Mesenchymal stem cell (in vitro differentiated cells and primary cell): ENCODE measurements at regions not wholly inside any gene's neighbourhood (a gene's known extent, or its start where the extent isn't known, plus 50 kb on each side); places are given as distances from the start of the nearest gene placed in this dataset.

Experiments used
- DNase-seq: peaks from one replicate; pipeline ENCODE4 v3.0.0-alpha.2; 2013
- H2AFZ ChIP-seq: one replicate; pipeline ENCODE4 v1.6.1; 2013; ENCODE audit warnings: low read depth, mild to moderate bottlenecking, control low read depth, inconsistent platforms, low read length, moderate library complexity
- H2AK5ac ChIP-seq: 2 replicates; pipeline ENCODE4 v1.6.1; 2013; ENCODE audit warnings: low read length, moderate library complexity, mild to moderate bottlenecking, inconsistent platforms; ENCODE audit not compliant: severe bottlenecking
- H2BK120ac ChIP-seq: one replicate; pipeline ENCODE4 v1.6.1; 2013; ENCODE audit warnings: low read depth, mild to moderate bottlenecking, inconsistent platforms, low read length, moderate library complexity
- H2BK12ac ChIP-seq, 2 experiments: one replicate each; pipeline ENCODE4 v1.6.1; 2013; ENCODE audit warnings: inconsistent platforms in 2 of 2, low read length in 2 of 2, mild to moderate bottlenecking in 2 of 2, moderate library complexity in 2 of 2, control low read depth in 1 of 2
- H2BK15ac ChIP-seq: one replicate; pipeline ENCODE4 v1.6.1; 2013; ENCODE audit warnings: mild to moderate bottlenecking, low read depth, inconsistent platforms; ENCODE audit not compliant: poor library complexity, severe bottlenecking
- H2BK5ac ChIP-seq: 2 replicates; pipeline ENCODE4 v1.6.1; 2013; ENCODE audit warnings: low read depth, mild to moderate bottlenecking, low read length, control low read depth, inconsistent platforms; ENCODE audit not compliant: poor library complexity, severe bottlenecking
- H3K14ac ChIP-seq, 2 experiments: one replicate each; pipeline ENCODE4 v1.6.1; 2013; ENCODE audit warnings: inconsistent platforms in 2 of 2, low read length in 2 of 2, control low read depth in 1 of 2, mild to moderate bottlenecking in 1 of 2, moderate library complexity in 1 of 2
- H3K18ac ChIP-seq, 2 experiments: one replicate each; pipeline ENCODE4 v1.6.1; 2013; ENCODE audit warnings: inconsistent platforms in 2 of 2, low read length in 2 of 2, control low read depth in 1 of 2, low read depth in 1 of 2, mild to moderate bottlenecking in 1 of 2
- H3K23ac ChIP-seq, 2 experiments: one replicate each; pipeline ENCODE4 v1.6.1; 2013; ENCODE audit warnings: inconsistent platforms in 2 of 2, low read length in 2 of 2, mild to moderate bottlenecking in 2 of 2, moderate library complexity in 2 of 2, control low read depth in 1 of 2
- H3K27ac ChIP-seq: 2 replicates; pipeline ENCODE4 v1.5.1; 2013; ENCODE audit warnings: mild to moderate bottlenecking, moderate library complexity, low read length, control low read depth, inconsistent platforms; ENCODE audit not compliant: poor library complexity, severe bottlenecking
- H3K27me3 ChIP-seq, 2 experiments: 2 replicates each; pipeline versions ENCODE4 v1.6.1 to v1.7.0; 2013; ENCODE audit warnings: low read length in 2 of 2, mild to moderate bottlenecking in 2 of 2, moderate library complexity in 2 of 2, control low read depth in 1 of 2, inconsistent platforms in 1 of 2; ENCODE audit not compliant: control insufficient read depth in 1 of 2, insufficient read depth in 1 of 2
- H3K36me3 ChIP-seq, 2 experiments: 2 replicates each; pipeline versions ENCODE4 v1.6.1 to v1.7.0; 2013; ENCODE audit warnings: low read length in 2 of 2, control low read depth in 1 of 2, inconsistent platforms in 1 of 2, low read depth in 1 of 2, mild to moderate bottlenecking in 1 of 2; ENCODE audit not compliant: insufficient read depth in 2 of 2, control insufficient read depth in 1 of 2
- H3K4ac ChIP-seq, 2 experiments: one replicate each; pipeline ENCODE4 v1.6.1; 2013; ENCODE audit warnings: inconsistent platforms in 2 of 2, low read length in 2 of 2, mild to moderate bottlenecking in 2 of 2, moderate library complexity in 2 of 2, control low read depth in 1 of 2, low read depth in 1 of 2
- H3K4me1 ChIP-seq: 2 replicates; pipeline ENCODE4 v1.6.1; 2013; ENCODE audit warnings: low read depth, low read length, control low read depth; ENCODE audit not compliant: control insufficient read depth, insufficient read depth
- H3K4me2 ChIP-seq: 2 replicates; pipeline ENCODE4 v1.6.1; 2013; ENCODE audit warnings: low read length, mild to moderate bottlenecking, inconsistent platforms; ENCODE audit not compliant: poor library complexity, severe bottlenecking
- H3K4me3 ChIP-seq, 2 experiments: 2 replicates each; pipeline versions ENCODE4 v1.5.1 to v1.7.0; 2013; ENCODE audit warnings: low read length in 2 of 2, mild to moderate bottlenecking in 2 of 2, control low read depth in 1 of 2, low read depth in 1 of 2; ENCODE audit not compliant: insufficient read depth in 1 of 2
- H3K79me1 ChIP-seq: replicated peaks from 2 replicates; pipeline ENCODE4 v1.6.1; 2013; ENCODE audit warnings: mild to moderate bottlenecking, control low read depth, low read length, inconsistent platforms; ENCODE audit not compliant: poor library complexity, severe bottlenecking
- H3K9ac ChIP-seq: 2 replicates; pipeline ENCODE4 v1.7.0; 2013; ENCODE audit warnings: mild to moderate bottlenecking, low read length, moderate library complexity
- H3K9me3 ChIP-seq: 2 replicates; pipeline ENCODE4 v1.7.0; 2013; ENCODE audit warnings: mild to moderate bottlenecking, low read length; ENCODE audit not compliant: control insufficient read depth
- H4K8ac ChIP-seq: one replicate; pipeline ENCODE4 v1.6.1; 2013; ENCODE audit warnings: inconsistent platforms, mild to moderate bottlenecking, low read length, moderate library complexity
- H4K91ac ChIP-seq: one replicate; pipeline ENCODE4 v1.6.1; 2013; ENCODE audit warnings: mild to moderate bottlenecking, low read length, inconsistent platforms
- WGBS: methylation state at CpG from one replicate; pipeline ENCODE4 v1.1.7; 2013; ENCODE audit warnings: mixed read lengths; 5-methylcytosine and 5-hydroxymethylcytosine counted together

GRCh38 chrX:26511589-26512363 is 295.8 kb downstream of the MAGEB5 start:
- no peak for DNase-seq
- 92% methylated on average over 2 of the region's 5 CpGs for WGBS
- H3K36me3 ChIP-seq, result no peaks in the 10 kb centered on the region
- H3K4me2 ChIP-seq, result no peak overlapping the region
- H3K4ac ChIP-seq, result no peak overlapping the region
- H3K23ac ChIP-seq, result no peak overlapping the region
- H2BK120ac ChIP-seq, result no peak overlapping the region
- no peak overlapping the region for H4K91ac ChIP-seq
- H2BK5ac ChIP-seq, result no peak overlapping the region
- no peaks in the 10 kb centered on the region for H3K27me3 ChIP-seq
- no peak overlapping the region for H2BK12ac ChIP-seq
- H3K27ac ChIP-seq, result no peak overlapping the region
- no peak overlapping the region for H2BK15ac ChIP-seq
- no peaks in the 10 kb centered on the region for H3K4me1 ChIP-seq
- no peak overlapping the region for H3K14ac ChIP-seq
- H3K79me1 ChIP-seq, result no peaks in the 10 kb centered on the region
- H2AK5ac ChIP-seq, result no peak overlapping the region
- H3K9me3 ChIP-seq, result no peaks in the 10 kb centered on the region
- no peak overlapping the region for H3K9ac ChIP-seq
- no peak overlapping the region for H4K8ac ChIP-seq
- no peak overlapping the region for H3K4me3 ChIP-seq
- no peak overlapping the region for H3K18ac ChIP-seq
- no peak overlapping the region for H2AFZ ChIP-seq

GRCh38 chrX:26470941-26471340 is 255.0 kb downstream of the MAGEB5 start:
- Histone ChIP-seq H3K18ac (no peak overlapping the region), H3K9me3 (no peaks in the 10 kb centered on the region), H4K8ac (no peak overlapping the region), H3K27me3 (no peaks in the 10 kb centered on the region), H3K4me3 (no peak overlapping the region), H2BK120ac (no peak overlapping the region), H3K4me2 (no peak overlapping the region), H2AK5ac (no peak overlapping the region), H2BK12ac (no peak overlapping the region), H3K14ac (no peak overlapping the region), H2AFZ (no peak overlapping the region), H3K79me1 (no peaks in the 10 kb centered on the region), H3K4ac (no peak overlapping the region), H3K4me1 (no peaks in the 10 kb centered on the region), H4K91ac (no peak overlapping the region), H3K9ac (no peak overlapping the region), H2BK5ac (no peak overlapping the region), H3K36me3 (no peaks in the 10 kb centered on the region), H3K27ac (no peak overlapping the region), H3K23ac (no peak overlapping the region), H2BK15ac (no peak overlapping the region)
- 73% methylated on average over 5 of the region's 5 CpGs for WGBS
- DNase-seq, result no peak

GRCh38 chrX:26466387-26466786 is 250.4 kb downstream of the MAGEB5 start:
- Histone ChIP-seq H3K4ac (no peak overlapping the region), H3K27ac (no peak overlapping the region), H4K8ac (no peak overlapping the region), H3K23ac (no peak overlapping the region), H2AK5ac (no peak overlapping the region), H3K9ac (no peak overlapping the region), H3K9me3 (no peaks in the 10 kb centered on the region), H3K4me3 (no peak overlapping the region), H2BK120ac (no peak overlapping the region), H2BK5ac (no peak overlapping the region), H3K79me1 (no peaks in the 10 kb centered on the region), H3K4me2 (no peak overlapping the region), H3K18ac (no peak overlapping the region), H2AFZ (no peak overlapping the region), H2BK12ac (no peak overlapping the region), H3K4me1 (no peaks in the 10 kb centered on the region), H2BK15ac (no peak overlapping the region), H3K27me3 (no peaks in the 10 kb centered on the region), H3K36me3 (no peaks in the 10 kb centered on the region), H4K91ac (no peak overlapping the region), H3K14ac (no peak overlapping the region)
- WGBS, result 71% methylated on average over 4 of the region's 4 CpGs
- no peak for DNase-seq

GRCh38 chrX:26445288-26445687 is 229.3 kb downstream of the MAGEB5 start:
- Histone ChIP-seq H3K36me3 (no peaks in the 10 kb centered on the region), H3K4me3 (no peak overlapping the region), H2BK12ac (no peak overlapping the region), H3K9ac (no peak overlapping the region), H3K27ac (no peak overlapping the region), H3K79me1 (no peaks in the 10 kb centered on the region), H3K4ac (no peak overlapping the region), H2BK120ac (no peak overlapping the region), H3K9me3 (no peaks in the 10 kb centered on the region), H4K8ac (no peak overlapping the region), H3K14ac (no peak overlapping the region), H2BK15ac (no peak overlapping the region), H3K18ac (no peak overlapping the region), H2AK5ac (no peak overlapping the region), H2BK5ac (no peak overlapping the region), H3K23ac (no peak overlapping the region), H2AFZ (no peak overlapping the region), H3K4me1 (no peaks in the 10 kb centered on the region), H4K91ac (no peak overlapping the region), H3K4me2 (no peak overlapping the region), H3K27me3 (no peaks in the 10 kb centered on the region)
- DNase-seq, result no peak
- 75% methylated on average over 1 of the region's 2 CpGs for WGBS
